ENCODE measurements at regions not wholly inside any gene's neighbourhood (a gene's known extent, or its start where the extent isn't known, plus 50 kb on each side); places are given as distances from the start of the nearest gene placed in this dataset.

- Histone ChIP-seq H3K4me3 (ENCODE audit: low read depth in 2 of 2, low read length in 2 of 2) (no peak overlapping the region), H3K27ac (ENCODE audit: low read length) (no peak overlapping the region), H3K27me3 (ENCODE audit: control insufficient read depth, insufficient read depth, low read length) (no peaks in the 10 kb centered on the region), H3K9me3 (ENCODE audit: control insufficient read depth, insufficient read depth, low read depth, low read length) (no peaks in the 10 kb centered on the region), H3K4me1 (ENCODE audit: control insufficient read depth, insufficient read depth, low read length) (no peaks in the 10 kb centered on the region), H3K36me3 (ENCODE audit: control insufficient read depth, insufficient read depth, low read length) (no peaks in the 10 kb centered on the region)
- no TSS peak for BruUV-seq (replicated peaks)
- intact Hi-C loops (cut with micrococcal nuclease; ENCODE audit: unreplicated experiment) (no loop called here), in situ Hi-C loops (cut with HindIII; ENCODE audit: low pct_unique_long_range_greater_than_20kb, low sequenced_read_pairs) (no loop called here)
- TF ChIP-seq TCF7L2 (IDR thresholded peaks at IDR 0.05; ENCODE audit: low read depth, low read length) (no peak), SIN3A (IDR thresholded peaks at IDR 0.05; ENCODE audit: borderline replicate concordance, insufficient read depth, low read depth, low read length) (no peak), REST (IDR thresholded peaks at IDR 0.05; ENCODE audit: insufficient read depth in 1 of 2, low read depth in 2 of 2, low read length in 1 of 2) (no peak), CTCF (IDR thresholded peaks at IDR 0.05) (no peak; the same call in 1 of the 2 replicates), POLR2AphosphoS5 (IDR thresholded peaks at IDR 0.05; ENCODE audit: low read depth, low read length) (no peak)
- CTCF ChIA-PET = interaction anchor here (0.5 kb wide), 1 partner anchor 309 kb away, joined by 4 read pairs; no protein-coding TSS in a partner anchor
- POLR2A ChIA-PET = no interaction called here
- no peak for ATAC-seq
- DNase-seq (ENCODE audit: low read depth, low spot score) = no peak
Observed at GRCh38 chr13:79062291-79062690, 343.8 kb downstream of the RBM26 start.

- intact Hi-C loops (cut with micrococcal nuclease; ENCODE audit: unreplicated experiment) = no loop called here
Observed at GRCh38 chr13:79060216-79060615, 345.8 kb downstream of the RBM26 start.

More at GRCh38 chr13:79060216-79060615, 345.8 kb downstream of the RBM26 start:
- CTCF ChIA-PET = no interaction called here
- ATAC-seq = no peak
- no peaks in the 10 kb centered on the region for H3K36me3 ChIP-seq (ENCODE audit: control insufficient read depth, insufficient read depth, low read length)
- no peaks in the 10 kb centered on the region for H3K9me3 ChIP-seq (ENCODE audit: control insufficient read depth, insufficient read depth, low read depth, low read length)
- no peak overlapping the region for H3K27ac ChIP-seq (ENCODE audit: low read length)
- no peak for TF ChIP-seq POLR2AphosphoS5 (IDR thresholded peaks at IDR 0.05; ENCODE audit: low read depth, low read length)
- no peak; the same call in 1 of the 2 replicates for TF ChIP-seq CTCF (IDR thresholded peaks at IDR 0.05)
- TF ChIP-seq TCF7L2 (IDR thresholded peaks at IDR 0.05; ENCODE audit: low read depth, low read length) = no peak
- TF ChIP-seq REST (IDR thresholded peaks at IDR 0.05; ENCODE audit: insufficient read depth in 1 of 2, low read depth in 2 of 2, low read length in 1 of 2) = no peak
- TF ChIP-seq SIN3A (IDR thresholded peaks at IDR 0.05; ENCODE audit: borderline replicate concordance, insufficient read depth, low read depth, low read length) = no peak
- in situ Hi-C loops (cut with HindIII; ENCODE audit: low pct_unique_long_range_greater_than_20kb, low sequenced_read_pairs) = no loop called here
- no TSS peak for BruUV-seq (replicated peaks)
- H3K4me3 ChIP-seq (ENCODE audit: low read depth in 2 of 2, low read length in 2 of 2) = no peak overlapping the region
- no peaks in the 10 kb centered on the region for H3K4me1 ChIP-seq (ENCODE audit: control insufficient read depth, insufficient read depth, low read length)
- no peaks in the 10 kb centered on the region for H3K27me3 ChIP-seq (ENCODE audit: control insufficient read depth, insufficient read depth, low read length)
- no peak for DNase-seq (ENCODE audit: low read depth, low spot score)
- POLR2A ChIA-PET = no interaction called here

All from Panc1 (cell line).